HepG2 (cell line): ENCODE measurements at regions not wholly inside any gene's neighbourhood (a gene's known extent, or its start where the extent isn't known, plus 50 kb on each side); places are given as distances from the start of the nearest gene placed in this dataset.

ENCODE experiments used
- ATAC-seq: fragments of 200-7000 bp; cut with Tn5 transposase; 3 replicates; pipeline ENCODE4 v1.9.1; 2020; ENCODE audit warnings: mild to moderate bottlenecking, moderate library complexity
- BruUV-seq: library from RNA; stranded (reverse); fragments of 400-500 nt; replicated peaks from 2 replicates; lab custom pipeline; 2021; lab: Mats Ljungman, UMichigan
- CTCF ChIA-PET: fragments of 300-600 bp; formaldehyde crosslinking; extraction: SDS; loops from one replicate; lab custom pipeline; 2021; ENCODE audit warnings: low total read pairs, inconsistent platforms, low intra/inter-chr PET ratio; lab: Yijun Ruan, JAX
- POLR2A ChIA-PET: fragments of 350-600 bp; sonication (Branson Sonifier 250); formaldehyde crosslinking; loops from one replicate; lab custom pipeline; 2020; ENCODE audit warnings: antibody characterized with exemption, inconsistent platforms; lab: Yijun Ruan, JAX
- DNase-seq: peaks from one replicate; pipeline ENCODE4 v3.0.0-alpha.2; 2015; ENCODE audit warnings: low spot score
- FAIRE-seq: peaks from 3 replicates; lab custom pipeline; 2011; peaks lifted over from hg19 to GRCh38; lab: Jason Lieb, UNC
- H2AFZ ChIP-seq: one replicate; pipeline ENCODE4 v1.6.1; 2011; ENCODE audit warnings: low read length, inconsistent platforms
- H3K27ac ChIP-seq: fragments of 300-600 bp; 3 replicates; pipeline ENCODE4 v1.8.0; 2011; ENCODE audit warnings: mixed run types, mild to moderate bottlenecking, mixed read lengths, low read length, inconsistent platforms; ENCODE audit not compliant: insufficient read depth; ENCODE audit errors: extremely low read length
- H3K27me3 ChIP-seq, 2 experiments: fragments of 200-600 bp in 1 of 2; 2 replicates in 1 of 2; 3 replicates in 1 of 2; pipeline versions ENCODE4 v1.6.0 to v1.8.0; 2011; ENCODE audit warnings: low read length in 2 of 2, mild to moderate bottlenecking in 2 of 2, moderate library complexity in 2 of 2, inconsistent platforms in 1 of 2; ENCODE audit not compliant: insufficient read depth in 2 of 2, control insufficient read depth in 1 of 2
- H3K36me3 ChIP-seq, 2 experiments: fragments of 200-600 bp in 1 of 2; replicated peaks in 1 of 2; 2 replicates in 1 of 2; 3 replicates in 1 of 2; pipeline versions ENCODE4 v1.5.1 to v1.8.0; 2011; ENCODE audit warnings: low read length in 2 of 2, inconsistent platforms in 1 of 2; ENCODE audit not compliant: insufficient read depth in 2 of 2, control insufficient read depth in 1 of 2
- H3K4me1 ChIP-seq: 2 replicates; pipeline ENCODE4 v1.5.1; 2012; ENCODE audit warnings: low read length, inconsistent platforms; ENCODE audit not compliant: insufficient read depth
- H3K4me2 ChIP-seq: 2 replicates; pipeline ENCODE4 v1.6.0; 2011; ENCODE audit warnings: low read depth, low read length, inconsistent platforms
- H3K4me3 ChIP-seq, 3 experiments: fragments of 200-600 bp in 1 of 3; sonication (generic), shearing (Covaris generic) in 1 of 3; replicated peaks in 1 of 3; 2 replicates each; pipeline ENCODE4 v1.5.1; 2011 to 2016; ENCODE audit warnings: low read length in 3 of 3, inconsistent platforms in 2 of 3, low read depth in 2 of 3, mild to moderate bottlenecking in 2 of 3, control low read depth in 1 of 3, mixed read lengths in 1 of 3; ENCODE audit not compliant: insufficient read depth in 1 of 3
- H3K79me2 ChIP-seq: one replicate; pipeline ENCODE4 v1.6.1; 2011; ENCODE audit warnings: low read length, inconsistent platforms; ENCODE audit not compliant: insufficient read depth
- H3K9ac ChIP-seq: 2 replicates; pipeline ENCODE4 v1.6.0; 2011; ENCODE audit warnings: mild to moderate bottlenecking, low read depth, low read length, inconsistent platforms; ENCODE audit not compliant: insufficient read depth
- H3K9me3 ChIP-seq: 2 replicates; pipeline ENCODE4 v1.5.1; 2012; ENCODE audit warnings: mild to moderate bottlenecking, low read length
- H4K20me1 ChIP-seq: 2 replicates; pipeline ENCODE4 v1.6.0; 2011; ENCODE audit warnings: inconsistent platforms, mild to moderate bottlenecking, low read length, moderate library complexity; ENCODE audit not compliant: insufficient read depth
- ARNT ChIP-seq: fragments of 450-650 bp; IDR thresholded peaks from 2 replicates; pipeline ENCODE4 v1.6.1; 2017
- ATAD3A ChIP-seq: sonication (generic); formaldehyde crosslinking; IDR thresholded peaks from 2 replicates; pipeline ENCODE4 v1.4.0; 2020; ENCODE audit warnings: missing genetic modification reagents
- ONECUT2 ChIP-seq: sonication (generic); formaldehyde crosslinking; IDR thresholded peaks from 2 replicates; pipeline ENCODE4 v1.4.0; 2020; ENCODE audit warnings: missing genetic modification reagents
- POGZ ChIP-seq: sonication (generic); formaldehyde crosslinking; IDR thresholded peaks from 2 replicates; pipeline ENCODE4 v1.4.0; 2020; ENCODE audit warnings: mild to moderate bottlenecking, missing genetic modification reagents
- SIX1 ChIP-seq: sonication (generic); formaldehyde crosslinking; IDR thresholded peaks from 2 replicates; pipeline ENCODE4 v1.4.0; 2020; ENCODE audit warnings: missing genetic modification reagents, borderline replicate concordance
- SNAI1 ChIP-seq: sonication (generic); formaldehyde crosslinking; IDR thresholded peaks from 2 replicates; pipeline ENCODE4 v1.5.0; 2020; ENCODE audit warnings: mild to moderate bottlenecking, missing genetic modification reagents, borderline replicate concordance
- ZBTB3 ChIP-seq: sonication (generic); formaldehyde crosslinking; IDR thresholded peaks from 2 replicates; pipeline ENCODE4 v1.4.0; 2020; ENCODE audit warnings: low read depth, mild to moderate bottlenecking, moderate library complexity, missing genetic modification reagents, borderline replicate concordance
- ZNF251 ChIP-seq: sonication (generic); formaldehyde crosslinking; IDR thresholded peaks from 2 replicates; pipeline ENCODE4 v1.9.0; 2021; ENCODE audit warnings: mild to moderate bottlenecking, missing genetic modification reagents
- ZNF446 ChIP-seq: sonication (generic); formaldehyde crosslinking; IDR thresholded peaks from 2 replicates; pipeline ENCODE4 v1.5.0; 2020; ENCODE audit warnings: mild to moderate bottlenecking, missing genetic modification reagents
- ZNF550 ChIP-seq: sonication (generic); formaldehyde crosslinking; IDR thresholded peaks from 2 replicates; pipeline ENCODE4 v1.4.0; 2020; ENCODE audit warnings: mild to moderate bottlenecking, missing genetic modification reagents, borderline replicate concordance
- WGBS: methylation state at CpG from one replicate; pipeline ENCODE4 v1.1.6; 2017; ENCODE audit warnings: low lambda C conversion rate; 5-methylcytosine and 5-hydroxymethylcytosine counted together
- in situ Hi-C: cut with HindIII; loops from 2 replicates; pipeline ENCODE4 v1.10.0; 2017; ENCODE audit warnings: low pct_unique_long_range_greater_than_20kb; ENCODE audit not compliant: extremely low pct_ligation_motif_present
- intact Hi-C: fragments of 100-400 bp; cut with micrococcal nuclease; formaldehyde crosslinking; loops from one replicate; pipeline ENCODE4 v1.10.0; 2022; ENCODE audit not compliant: unreplicated experiment
- TF ChIP-seq, protein P1 (sequence below): IDR thresholded peaks from 2 replicates; pipeline ENCODE4 v1.6.1; 2016; ENCODE audit warnings: missing compliant biosample characterization, missing genetic modification reagents, borderline replicate concordance
- TF ChIP-seq, protein P2 (sequence below): sonication (generic); formaldehyde crosslinking; IDR thresholded peaks from 2 replicates; pipeline ENCODE4 v1.4.0; 2020; ENCODE audit warnings: missing genetic modification reagents

DNA sequence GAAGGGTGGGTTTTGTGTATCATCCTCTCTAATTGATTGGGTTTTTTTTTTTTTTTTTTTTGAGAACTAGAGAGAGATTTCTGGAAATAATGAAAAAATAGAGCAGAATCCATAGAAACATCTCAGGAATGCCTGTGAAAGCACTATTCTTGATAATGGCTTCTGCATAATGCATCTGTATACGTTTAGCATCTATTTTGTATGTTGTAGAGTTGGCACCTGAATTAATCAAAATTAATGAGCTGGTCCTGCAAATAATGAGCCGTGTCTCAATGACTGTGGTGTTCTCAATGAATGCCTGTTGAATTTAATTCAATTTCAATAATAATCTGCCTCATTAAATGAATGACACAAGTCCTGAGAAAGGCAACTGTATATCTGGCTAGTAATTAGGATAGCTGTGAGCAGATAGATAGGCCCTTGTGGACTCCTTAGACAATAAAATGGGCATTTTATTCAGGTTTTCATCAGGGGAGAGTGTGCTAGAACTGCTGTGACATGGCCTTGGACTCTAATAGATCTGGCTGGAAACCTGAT, 70.5 kb upstream of the WDR72 start:
- 95% methylated on average over 2 of the region's 2 CpGs for WGBS
- FAIRE-seq: no peak
- ChIA-PET POLR2A (interaction anchor here (1.3 to 1.9 kb wide), 2 partner anchors 64 to 80 kb away, joined by 4 to 5 read pairs; no protein-coding TSS in a partner anchor), CTCF (no interaction called here)
- Histone ChIP-seq H3K36me3 (no peaks in the 10 kb centered on the region), H3K9ac (0 out of 2 replicates have a peak overlapping the region, but pooled peaks have one; percentile 58), H4K20me1 (no peaks in the 10 kb centered on the region), H3K9me3 (peaks cover 10% of the 10 kb centered on the region), H2AFZ (no peak overlapping the region), H3K4me1 (peaks cover 56% of the 10 kb centered on the region), H3K4me2 (peak overlapping the region; percentile 73), H3K27ac (peak overlapping the region; percentile 99), H3K27me3 (no peaks in the 10 kb centered on the region), H3K79me2 (no peaks in the 10 kb centered on the region), H3K4me3 (no peak overlapping the region)
- ATAC-seq: peak; percentile 5; the same call in 1 of the 3 replicates
- peak; percentile 38; the same call in 1 of the 2 replicates for TF ChIP-seq SIX1 (CRISPR knock-in tag)
- no peak for TF ChIP-seq ZBTB3 (CRISPR knock-in tag)
- TF ChIP-seq SNAI1 (CRISPR knock-in tag): 0 out of 2 replicates have a peak, but pooled peaks have one; percentile 14
- TF ChIP-seq, protein P1, sequence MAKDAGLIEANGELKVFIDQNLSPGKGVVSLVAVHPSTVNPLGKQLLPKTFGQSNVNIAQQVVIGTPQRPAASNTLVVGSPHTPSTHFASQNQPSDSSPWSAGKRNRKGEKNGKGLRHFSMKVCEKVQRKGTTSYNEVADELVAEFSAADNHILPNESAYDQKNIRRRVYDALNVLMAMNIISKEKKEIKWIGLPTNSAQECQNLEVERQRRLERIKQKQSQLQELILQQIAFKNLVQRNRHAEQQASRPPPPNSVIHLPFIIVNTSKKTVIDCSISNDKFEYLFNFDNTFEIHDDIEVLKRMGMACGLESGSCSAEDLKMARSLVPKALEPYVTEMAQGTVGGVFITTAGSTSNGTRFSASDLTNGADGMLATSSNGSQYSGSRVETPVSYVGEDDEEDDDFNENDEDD (CRISPR knock-in tag): no peak
- 0 out of 2 replicates have a peak, but pooled peaks have one; percentile 7 for TF ChIP-seq POGZ (CRISPR knock-in tag)
- 0 out of 2 replicates have a peak, but pooled peaks have one; percentile 8 for TF ChIP-seq ZNF446 (CRISPR knock-in tag)
- intact Hi-C loops (loop anchor here (10.0 kb wide), 1 partner anchor 375 kb away; no protein-coding TSS in a partner anchor), in situ Hi-C loops (loop anchor here (25.0 kb wide), 1 partner anchor 368 kb away; no protein-coding TSS in a partner anchor)
- no peak for DNase-seq
- BruUV-seq: no TSS peak

DNA sequence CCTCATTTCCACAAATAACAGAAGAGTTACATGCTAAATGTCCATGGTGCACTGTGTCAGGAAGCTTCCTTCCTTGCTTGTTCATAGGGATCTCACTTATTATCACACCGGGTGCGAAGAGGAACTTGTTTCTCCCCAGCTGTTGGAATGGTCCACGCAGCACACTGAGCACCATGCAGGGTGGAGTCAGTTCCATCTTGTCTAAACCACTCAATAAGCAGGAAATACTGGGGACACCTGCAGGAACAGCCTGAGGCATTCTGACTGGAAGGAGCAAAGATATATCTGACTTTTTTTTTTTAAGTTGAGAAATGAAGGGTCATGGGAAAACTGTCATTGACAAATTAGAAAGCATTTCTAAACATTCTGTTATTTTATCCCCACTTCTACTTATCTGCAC, 70.0 kb upstream of the WDR72 start:
- WGBS: 97% methylated on average over 3 of the region's 3 CpGs
- Histone ChIP-seq H2AFZ (no peak overlapping the region), H3K9me3 (peaks cover 16% of the 10 kb centered on the region), H3K4me1 (peaks cover 51% of the 10 kb centered on the region), H3K9ac (no peak overlapping the region), H3K4me2 (no peak overlapping the region), H4K20me1 (no peaks in the 10 kb centered on the region), H3K27ac (peak overlapping the region; percentile 99), H3K36me3 (no peaks in the 10 kb centered on the region), H3K79me2 (no peaks in the 10 kb centered on the region), H3K4me3 (no peak overlapping the region), H3K27me3 (no peaks in the 10 kb centered on the region)
- FAIRE-seq (no peak), ATAC-seq (no peak), DNase-seq (no peak)
- in situ Hi-C loops (loop anchor here (25.0 kb wide), 1 partner anchor 367 kb away; no protein-coding TSS in a partner anchor), intact Hi-C loops (no loop called here)
- ChIA-PET POLR2A (no interaction called here), CTCF (no interaction called here)
- no TSS peak for BruUV-seq
- TF ChIP-seq ONECUT2 (CRISPR knock-in tag) (no peak), ATAD3A (CRISPR knock-in tag) (no peak), ARNT (no peak), ZNF251 (no peak), ZNF550 (CRISPR knock-in tag) (no peak)
- TF ChIP-seq, protein P2, sequence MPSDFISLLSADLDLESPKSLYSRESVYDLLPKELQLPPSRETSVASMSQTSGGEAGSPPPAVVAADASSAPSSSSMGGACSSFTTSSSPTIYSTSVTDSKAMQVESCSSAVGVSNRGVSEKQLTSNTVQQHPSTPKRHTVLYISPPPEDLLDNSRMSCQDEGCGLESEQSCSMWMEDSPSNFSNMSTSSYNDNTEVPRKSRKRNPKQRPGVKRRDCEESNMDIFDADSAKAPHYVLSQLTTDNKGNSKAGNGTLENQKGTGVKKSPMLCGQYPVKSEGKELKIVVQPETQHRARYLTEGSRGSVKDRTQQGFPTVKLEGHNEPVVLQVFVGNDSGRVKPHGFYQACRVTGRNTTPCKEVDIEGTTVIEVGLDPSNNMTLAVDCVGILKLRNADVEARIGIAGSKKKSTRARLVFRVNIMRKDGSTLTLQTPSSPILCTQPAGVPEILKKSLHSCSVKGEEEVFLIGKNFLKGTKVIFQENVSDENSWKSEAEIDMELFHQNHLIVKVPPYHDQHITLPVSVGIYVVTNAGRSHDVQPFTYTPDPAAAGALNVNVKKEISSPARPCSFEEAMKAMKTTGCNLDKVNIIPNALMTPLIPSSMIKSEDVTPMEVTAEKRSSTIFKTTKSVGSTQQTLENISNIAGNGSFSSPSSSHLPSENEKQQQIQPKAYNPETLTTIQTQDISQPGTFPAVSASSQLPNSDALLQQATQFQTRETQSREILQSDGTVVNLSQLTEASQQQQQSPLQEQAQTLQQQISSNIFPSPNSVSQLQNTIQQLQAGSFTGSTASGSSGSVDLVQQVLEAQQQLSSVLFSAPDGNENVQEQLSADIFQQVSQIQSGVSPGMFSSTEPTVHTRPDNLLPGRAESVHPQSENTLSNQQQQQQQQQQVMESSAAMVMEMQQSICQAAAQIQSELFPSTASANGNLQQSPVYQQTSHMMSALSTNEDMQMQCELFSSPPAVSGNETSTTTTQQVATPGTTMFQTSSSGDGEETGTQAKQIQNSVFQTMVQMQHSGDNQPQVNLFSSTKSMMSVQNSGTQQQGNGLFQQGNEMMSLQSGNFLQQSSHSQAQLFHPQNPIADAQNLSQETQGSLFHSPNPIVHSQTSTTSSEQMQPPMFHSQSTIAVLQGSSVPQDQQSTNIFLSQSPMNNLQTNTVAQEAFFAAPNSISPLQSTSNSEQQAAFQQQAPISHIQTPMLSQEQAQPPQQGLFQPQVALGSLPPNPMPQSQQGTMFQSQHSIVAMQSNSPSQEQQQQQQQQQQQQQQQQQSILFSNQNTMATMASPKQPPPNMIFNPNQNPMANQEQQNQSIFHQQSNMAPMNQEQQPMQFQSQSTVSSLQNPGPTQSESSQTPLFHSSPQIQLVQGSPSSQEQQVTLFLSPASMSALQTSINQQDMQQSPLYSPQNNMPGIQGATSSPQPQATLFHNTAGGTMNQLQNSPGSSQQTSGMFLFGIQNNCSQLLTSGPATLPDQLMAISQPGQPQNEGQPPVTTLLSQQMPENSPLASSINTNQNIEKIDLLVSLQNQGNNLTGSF (CRISPR knock-in tag): no peak
